GM12878 (cell line): ENCODE measurements at regions not wholly inside any gene's neighbourhood (a gene's known extent, or its start where the extent isn't known, plus 50 kb on each side); places are given as distances from the start of the nearest gene placed in this dataset.

ENCODE experiments used
- ATAC-seq: fragments of 200-7000 bp; cut with Tn5 transposase; 3 replicates; pipeline ENCODE4 v1.9.1; 2020; ENCODE audit warnings: mild to moderate bottlenecking, moderate library complexity
- BruUV-seq: library from RNA; stranded (reverse); fragments of 400-500 nt; replicated peaks from 2 replicates; lab custom pipeline; 2021; lab: Mats Ljungman, UMichigan
- CTCF ChIA-PET: fragments of 300-600 bp; sonication (Branson Sonifier 250); formaldehyde crosslinking; extraction: SDS; loops from one replicate; lab custom pipeline; 2021; ENCODE audit warnings: inconsistent platforms; lab: Yijun Ruan, JAX
- POLR2A ChIA-PET: fragments of 350-600 bp; formaldehyde crosslinking; extraction: SDS; loops from one replicate; lab custom pipeline; 2021; ENCODE audit warnings: inconsistent platforms; lab: Charles Lee
- RAD21 ChIA-PET: fragments of 300-600 bp; sonication (Branson Sonifier 250); formaldehyde crosslinking; loops from one replicate; lab custom pipeline; 2023; ENCODE audit warnings: antibody characterized with exemption; ENCODE audit not compliant: unreplicated experiment; lab: Charles Lee
- SMC1A ChIA-PET: fragments of 300-600 bp; sonication (Branson Sonifier 250); formaldehyde crosslinking; loops from one replicate; lab custom pipeline; 2023; ENCODE audit not compliant: unreplicated experiment, uncharacterized antibody; lab: Charles Lee
- DNase-seq: peaks from one replicate; pipeline ENCODE4 v3.0.0-alpha.2; 2011; ENCODE audit warnings: low read depth, low spot score
- FAIRE-seq: peaks from 3 replicates; lab custom pipeline; 2011; peaks lifted over from hg19 to GRCh38; lab: Jason Lieb, UNC
- H2AFZ ChIP-seq: 2 replicates; pipeline ENCODE4 v1.6.0; 2011; ENCODE audit warnings: low read depth, low read length, control low read depth; ENCODE audit not compliant: control insufficient read depth
- H3K27ac ChIP-seq: 2 replicates; pipeline ENCODE4 v1.5.1; 2011; ENCODE audit warnings: control low read depth; ENCODE audit not compliant: control insufficient read depth, insufficient read depth
- H3K27me3 ChIP-seq, 2 experiments: replicated peaks in 1 of 2; 2 replicates each; pipeline versions ENCODE4 v1.6.0 to v1.6.1; 2011; ENCODE audit warnings: low read length in 1 of 2; ENCODE audit not compliant: control insufficient read depth in 2 of 2, insufficient read depth in 2 of 2
- H3K36me3 ChIP-seq, 2 experiments: 2 replicates each; pipeline ENCODE4 v1.5.1; 2011; ENCODE audit warnings: low read length in 1 of 2; ENCODE audit not compliant: control insufficient read depth in 2 of 2, insufficient read depth in 2 of 2
- H3K4me1 ChIP-seq: 2 replicates; pipeline ENCODE4 v1.6.1; 2011; ENCODE audit warnings: mild to moderate bottlenecking, low read length, moderate library complexity, mixed read lengths; ENCODE audit not compliant: control insufficient read depth, insufficient read depth
- H3K4me2 ChIP-seq: 2 replicates; pipeline ENCODE4 v1.6.0; 2011; ENCODE audit warnings: control low read depth; ENCODE audit not compliant: control insufficient read depth, insufficient read depth
- H3K4me3 ChIP-seq: fragments of 200-600 bp; sonication (generic); 2 replicates; pipeline ENCODE4 v1.5.1; 2016
- H3K79me2 ChIP-seq: 2 replicates; pipeline ENCODE4 v1.6.0; 2011; ENCODE audit warnings: low read length; ENCODE audit not compliant: control insufficient read depth, insufficient read depth
- H3K9ac ChIP-seq: 2 replicates; pipeline ENCODE4 v1.8.0; 2011; ENCODE audit warnings: low read length, control low read depth, mixed read lengths; ENCODE audit not compliant: control insufficient read depth, insufficient read depth
- H3K9me3 ChIP-seq: replicated peaks from 3 replicates; pipeline ENCODE4 v1.5.1; 2011; ENCODE audit warnings: mild to moderate bottlenecking, low read length; ENCODE audit not compliant: control insufficient read depth, insufficient read depth
- H4K20me1 ChIP-seq: 2 replicates; pipeline ENCODE4 v1.6.0; 2011; ENCODE audit not compliant: control insufficient read depth, insufficient read depth
- CEBPZ ChIP-seq: fragments of 150-350 bp; IDR thresholded peaks from 2 replicates; pipeline ENCODE4 v1.6.1; 2016; ENCODE audit warnings: low read depth, low read length
- IKZF2 ChIP-seq, 2 experiments: fragments of 450-650 bp; IDR thresholded peaks; 2 replicates each; pipeline ENCODE4 v1.6.1; 2017; ENCODE audit warnings: mild to moderate bottlenecking in 2 of 2, moderate library complexity in 2 of 2
- NFYA ChIP-seq: IDR thresholded peaks from 2 replicates; pipeline ENCODE4 v1.6.1; 2011; ENCODE audit warnings: low read depth, mild to moderate bottlenecking, low read length, improper control_type of control experiment, borderline replicate concordance
- NR2C1 ChIP-seq: fragments of 450-650 bp; IDR thresholded peaks from 2 replicates; pipeline ENCODE4 v1.6.1; 2017; ENCODE audit warnings: antibody characterized with exemption, mild to moderate bottlenecking, moderate library complexity
- RCOR1 ChIP-seq: conservative IDR thresholded peaks from 2 replicates; pipeline ENCODE4 v1.6.1; 2012; ENCODE audit warnings: low read depth, low read length, improper control_type of control experiment
- SREBF1 ChIP-seq: IDR thresholded peaks from 2 replicates; pipeline ENCODE4 v1.6.1; 2012; ENCODE audit warnings: mild to moderate bottlenecking, low read length
- STAT3 ChIP-seq: IDR thresholded peaks from 2 replicates; pipeline ENCODE4 v1.6.1; 2011; ENCODE audit warnings: low read depth, low read length, improper control_type of control experiment
- TCF3 ChIP-seq: IDR thresholded peaks from 2 replicates; pipeline ENCODE4 v1.6.1; 2012; ENCODE audit warnings: low read depth, mild to moderate bottlenecking, low read length, borderline replicate concordance; ENCODE audit not compliant: insufficient read depth
- ZNF24 ChIP-seq: fragments of 450-650 bp; IDR thresholded peaks from 2 replicates; pipeline ENCODE4 v1.6.1; 2017; ENCODE audit warnings: antibody characterized with exemption, mild to moderate bottlenecking
- WGBS: methylation state at CpG from one replicate; pipeline ENCODE4 v1.1.6; 2016; ENCODE audit warnings: low lambda C conversion rate; ENCODE audit not compliant: insufficient replicate concordance, insufficient coverage; ENCODE audit errors: missing lambda C conversion rate; 5-methylcytosine and 5-hydroxymethylcytosine counted together
- in situ Hi-C: fragments of 300-500 bp; cut with MboI; formaldehyde crosslinking; loops from 9 replicates; pipeline ENCODE4 v1.14.3; 2018; ENCODE audit warnings: mixed read lengths
- intact Hi-C: fragments of 100-400 bp; cut with micrococcal nuclease; formaldehyde crosslinking; loops from one replicate; pipeline ENCODE4 v1.14.2; 2022; ENCODE audit not compliant: unreplicated experiment

- ATAC-seq (no peak), DNase-seq (no peak), FAIRE-seq (no peak)
- ChIA-PET RAD21 (no interaction called here), SMC1A (no interaction called here), CTCF (interaction anchor here (0.5 kb wide), 1 partner anchor 101 kb away, joined by 4 read pairs; no protein-coding TSS in a partner anchor), POLR2A (no interaction called here)
- in situ Hi-C loops, result no loop called here
- Histone ChIP-seq H3K4me1 (no peaks in the 10 kb centered on the region), H3K79me2 (no peaks in the 10 kb centered on the region), H2AFZ (no peak overlapping the region), H3K9me3 (no peaks in the 10 kb centered on the region), H4K20me1 (no peaks in the 10 kb centered on the region), H3K36me3 (no peaks in the 10 kb centered on the region), H3K27ac (no peak overlapping the region), H3K4me2 (no peak overlapping the region), H3K9ac (no peak overlapping the region), H3K4me3 (no peak overlapping the region), H3K27me3 (no peaks in the 10 kb centered on the region)
- intact Hi-C loops, result no loop called here
- TF ChIP-seq NR2C1 (no peak), ZNF24 (no peak), IKZF2 (IDR thresholded peaks at IDR 0.05) (no peak), NFYA (no peak), TCF3 (no peak), RCOR1 (no peak), CEBPZ (no peak), SREBF1 (no peak), STAT3 (no peak)
- WGBS, result 28% methylated on average over 3 of the region's 3 CpGs
- BruUV-seq, result no TSS peak
These were observed 200.1 kb upstream of the SHH start for GRCh38 chr7:156012412-156012811.
